ENCODE measurements at regions not wholly inside any gene's neighbourhood (a gene's known extent, or its start where the extent isn't known, plus 50 kb on each side); places are given as distances from the start of the nearest gene placed in this dataset.

DNA sequence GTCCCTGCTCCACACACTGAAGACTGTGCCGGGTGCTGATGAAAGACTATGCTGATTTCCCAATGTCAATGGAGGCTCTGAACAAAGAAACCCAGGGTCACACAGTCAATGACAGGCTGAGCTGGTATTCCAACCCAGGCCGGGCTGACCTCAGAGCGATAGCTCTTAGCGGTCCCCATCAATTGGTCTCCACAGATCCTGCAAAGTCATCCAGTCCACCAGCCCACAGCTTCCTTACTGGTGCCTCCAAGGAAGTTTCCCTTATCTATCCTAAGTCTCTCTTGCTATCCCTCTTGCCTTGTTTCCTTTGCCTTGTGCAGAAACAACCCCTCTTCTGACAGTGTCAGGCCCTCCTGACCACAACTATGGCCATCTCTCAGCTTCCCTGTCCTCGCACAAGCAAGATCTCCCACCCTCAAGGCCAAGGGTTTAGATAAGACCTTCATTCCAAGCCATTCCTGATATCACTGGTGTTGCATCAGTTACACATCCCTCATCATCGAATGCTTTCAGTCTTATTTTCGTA is 52.7 kb upstream of the KSR1 start:
- no peaks in the 10 kb centered on the region for H3K9me3 Mint-ChIP-seq (ENCODE audit: low read depth, unreplicated experiment)
- no peak overlapping the region for H3K27ac Mint-ChIP-seq (ENCODE audit: unreplicated experiment)
- H3K27me3 Mint-ChIP-seq (ENCODE audit: unreplicated experiment), result peaks cover 25% of the 10 kb centered on the region
- no peaks in the 10 kb centered on the region for H3K4me1 Mint-ChIP-seq (ENCODE audit: low read depth, unreplicated experiment)
- H3K36me3 Mint-ChIP-seq (ENCODE audit: insufficient read depth, unreplicated experiment), result no peaks in the 10 kb centered on the region
- CTCF ChIA-PET, result no interaction called here
- no peak overlapping the region for H3K4me3 Mint-ChIP-seq (ENCODE audit: low read depth, unreplicated experiment)
- DNase-seq, result no peak
- TF ChIP-seq CTCF (IDR thresholded peaks at IDR 0.05; ENCODE audit: unreplicated experiment), result no peak
- intact Hi-C loops (cut with micrococcal nuclease; ENCODE audit: unreplicated experiment), result no loop called here
- no TSS peak for BruUV-seq (replicated peaks)

- no peak for TF ChIP-seq CTCF (IDR thresholded peaks at IDR 0.05; ENCODE audit: unreplicated experiment)
- H3K4me1 Mint-ChIP-seq (ENCODE audit: low read depth, unreplicated experiment), result no peaks in the 10 kb centered on the region
- CTCF ChIA-PET, result no interaction called here
These were observed 51.6 kb upstream of the KSR1 start for GRCh38 chr17:27404676-27405075.

More at GRCh38 chr17:27404676-27405075, 51.6 kb upstream of the KSR1 start:
- BruUV-seq (replicated peaks), result no TSS peak
- DNase-seq, result no peak
- H3K36me3 Mint-ChIP-seq (ENCODE audit: insufficient read depth, unreplicated experiment), result no peaks in the 10 kb centered on the region
- H3K9me3 Mint-ChIP-seq (ENCODE audit: low read depth, unreplicated experiment), result no peaks in the 10 kb centered on the region
- intact Hi-C loops (cut with micrococcal nuclease; ENCODE audit: unreplicated experiment), result no loop called here
- no peak overlapping the region for H3K27ac Mint-ChIP-seq (ENCODE audit: unreplicated experiment)
- H3K27me3 Mint-ChIP-seq (ENCODE audit: unreplicated experiment), result peaks cover 37% of the 10 kb centered on the region
- no peak overlapping the region for H3K4me3 Mint-ChIP-seq (ENCODE audit: low read depth, unreplicated experiment)
